ENCODE measurements at regions not wholly inside any gene's neighbourhood (a gene's known extent, or its start where the extent isn't known, plus 50 kb on each side); places are given as distances from the start of the nearest gene placed in this dataset.

DNA sequence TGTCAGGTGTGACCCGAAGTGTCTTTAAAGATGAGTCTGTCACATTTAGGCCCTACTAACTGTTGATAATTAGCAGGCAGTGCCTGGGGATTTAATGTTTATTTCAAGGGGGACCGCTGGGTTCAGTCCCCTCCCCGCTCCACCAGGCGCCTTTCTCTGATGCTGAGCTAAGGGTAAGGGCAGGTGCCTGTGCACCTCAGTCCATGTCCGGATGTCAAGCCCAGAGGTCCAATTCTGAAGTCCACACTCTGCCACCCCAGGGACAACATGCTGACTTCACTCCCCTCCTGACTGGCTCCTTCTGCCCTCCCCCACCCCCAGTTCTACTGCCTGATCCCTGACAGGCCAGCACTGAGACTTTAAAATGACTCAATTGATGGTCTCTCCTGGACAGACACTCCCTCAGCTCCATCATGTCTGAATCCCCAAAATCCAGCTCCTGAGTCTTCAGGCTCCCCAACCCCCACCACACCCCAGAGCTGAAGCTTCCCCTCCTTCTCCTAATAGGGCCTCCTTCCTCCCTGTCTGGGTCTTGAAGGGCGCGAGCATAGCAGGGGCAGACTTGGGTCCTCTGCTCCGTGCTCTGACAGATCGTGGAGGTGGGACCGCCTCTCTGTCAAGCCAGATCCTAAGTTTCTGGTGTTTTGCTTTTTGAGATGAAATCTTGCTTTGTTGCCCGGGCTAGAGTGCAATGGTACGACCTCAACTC lies 49.8 kb upstream of the ANO1 start:
- DNase-seq (ENCODE audit: low read depth), result no peak
